ENCODE measurements at regions not wholly inside any gene's neighbourhood (a gene's known extent, or its start where the extent isn't known, plus 50 kb on each side); places are given as distances from the start of the nearest gene placed in this dataset.

- Histone ChIP-seq H4K20me1 (ENCODE audit: low read depth) (no peaks in the 10 kb centered on the region), H3K79me2 (ENCODE audit: low read depth) (no peaks in the 10 kb centered on the region), H3K9ac (no peak overlapping the region), H3K4me2 (peak overlapping the region; percentile 38), H3K4me3 (no peak overlapping the region), H2AFZ (replicated peaks) (peak overlapping the region; percentile 43), H3K27me3 (no peaks in the 10 kb centered on the region), H3K27ac (peak overlapping the region; percentile 71), H3F3A (ENCODE audit: low read depth) (peaks cover 25% of the 10 kb centered on the region), H3K36me3 (no peaks in the 10 kb centered on the region), H3K9me3 (ENCODE audit: low read depth) (no peaks in the 10 kb centered on the region), H3K4me1 (peaks cover 27% of the 10 kb centered on the region)
- H3K9me3 Mint-ChIP-seq = peaks cover 7% of the 10 kb centered on the region
- no peak for DNase-seq (ENCODE audit: low spot score)
- H3K27ac Mint-ChIP-seq = peak overlapping the region; percentile 43
- no peak overlapping the region for H3K4me3 Mint-ChIP-seq
- TF ChIP-seq EZH2 (IDR thresholded peaks at IDR 0.05) = no peak
- peaks cover 31% of the 10 kb centered on the region for H3K4me1 Mint-ChIP-seq
- H3K27me3 Mint-ChIP-seq (ENCODE audit: insufficient read depth, low read depth) = peaks cover 9% of the 10 kb centered on the region
- H3K36me3 Mint-ChIP-seq = no peaks in the 10 kb centered on the region
Observed at GRCh38 chr5:174167080-174167910, 121.8 kb downstream of the NSG2 start.

- Histone ChIP-seq H3K4me1 (peaks cover 16% of the 10 kb centered on the region), H3K79me2 (ENCODE audit: low read depth) (no peaks in the 10 kb centered on the region), H3K4me3 (no peak overlapping the region), H3K9ac (no peak overlapping the region), H4K20me1 (ENCODE audit: low read depth) (no peaks in the 10 kb centered on the region), H3F3A (ENCODE audit: low read depth) (peaks cover 12% of the 10 kb centered on the region), H3K27me3 (no peaks in the 10 kb centered on the region), H3K9me3 (ENCODE audit: low read depth) (no peaks in the 10 kb centered on the region), H3K4me2 (peak overlapping the region; percentile 4), H2AFZ (replicated peaks) (no peak overlapping the region), H3K27ac (no peak overlapping the region), H3K36me3 (no peaks in the 10 kb centered on the region)
- peak; percentile 91 for DNase-seq (ENCODE audit: low spot score)
- peak overlapping the region; percentile 98 for H3K27ac Mint-ChIP-seq
- H3K9me3 Mint-ChIP-seq = peaks cover 7% of the 10 kb centered on the region
- peaks cover 14% of the 10 kb centered on the region for H3K27me3 Mint-ChIP-seq (ENCODE audit: insufficient read depth, low read depth)
- peak overlapping the region; percentile 65 for H3K4me3 Mint-ChIP-seq
- no peaks in the 10 kb centered on the region for H3K36me3 Mint-ChIP-seq
- no peak for TF ChIP-seq EZH2phosphoT487 (IDR thresholded peaks at IDR 0.05)
- TF ChIP-seq, protein P1, sequence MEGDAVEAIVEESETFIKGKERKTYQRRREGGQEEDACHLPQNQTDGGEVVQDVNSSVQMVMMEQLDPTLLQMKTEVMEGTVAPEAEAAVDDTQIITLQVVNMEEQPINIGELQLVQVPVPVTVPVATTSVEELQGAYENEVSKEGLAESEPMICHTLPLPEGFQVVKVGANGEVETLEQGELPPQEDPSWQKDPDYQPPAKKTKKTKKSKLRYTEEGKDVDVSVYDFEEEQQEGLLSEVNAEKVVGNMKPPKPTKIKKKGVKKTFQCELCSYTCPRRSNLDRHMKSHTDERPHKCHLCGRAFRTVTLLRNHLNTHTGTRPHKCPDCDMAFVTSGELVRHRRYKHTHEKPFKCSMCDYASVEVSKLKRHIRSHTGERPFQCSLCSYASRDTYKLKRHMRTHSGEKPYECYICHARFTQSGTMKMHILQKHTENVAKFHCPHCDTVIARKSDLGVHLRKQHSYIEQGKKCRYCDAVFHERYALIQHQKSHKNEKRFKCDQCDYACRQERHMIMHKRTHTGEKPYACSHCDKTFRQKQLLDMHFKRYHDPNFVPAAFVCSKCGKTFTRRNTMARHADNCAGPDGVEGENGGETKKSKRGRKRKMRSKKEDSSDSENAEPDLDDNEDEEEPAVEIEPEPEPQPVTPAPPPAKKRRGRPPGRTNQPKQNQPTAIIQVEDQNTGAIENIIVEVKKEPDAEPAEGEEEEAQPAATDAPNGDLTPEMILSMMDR (IDR thresholded peaks at IDR 0.05) = peak; percentile 17
- H3K4me1 Mint-ChIP-seq = peaks cover 36% of the 10 kb centered on the region
Observed at GRCh38 chr5:174172152-174172551, 126.6 kb downstream of the NSG2 start.

DNA sequence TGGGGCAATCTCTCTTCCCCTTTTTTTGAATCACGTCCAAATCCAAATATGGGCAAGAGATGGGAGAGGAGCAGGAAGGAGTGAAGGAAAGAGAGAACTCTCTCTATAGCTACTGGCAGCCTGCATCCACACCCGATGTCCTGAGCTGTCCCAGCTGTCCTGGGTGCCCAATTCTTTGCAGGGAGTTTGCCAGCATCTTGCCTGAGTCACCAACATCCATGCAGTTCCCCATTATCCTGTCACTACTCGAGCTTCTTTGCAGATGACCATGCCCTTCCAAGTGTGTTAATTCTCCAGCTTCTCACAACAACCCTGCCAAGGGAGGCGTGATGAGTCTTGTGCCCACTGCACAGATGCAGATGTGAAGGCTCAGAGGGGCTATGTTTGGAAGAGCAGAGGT, 127.1 kb downstream of the NSG2 start:
- H3K36me3 Mint-ChIP-seq = no peaks in the 10 kb centered on the region
- H3K27me3 Mint-ChIP-seq (ENCODE audit: insufficient read depth, low read depth) = peaks cover 14% of the 10 kb centered on the region
- H3K4me1 Mint-ChIP-seq = peaks cover 32% of the 10 kb centered on the region
- Histone ChIP-seq H4K20me1 (ENCODE audit: low read depth) (no peaks in the 10 kb centered on the region), H3F3A (ENCODE audit: low read depth) (peaks cover 9% of the 10 kb centered on the region), H3K4me3 (no peak overlapping the region), H3K36me3 (no peaks in the 10 kb centered on the region), H3K9ac (no peak overlapping the region), H3K4me1 (peaks cover 12% of the 10 kb centered on the region), H3K27me3 (no peaks in the 10 kb centered on the region), H3K79me2 (ENCODE audit: low read depth) (no peaks in the 10 kb centered on the region), H2AFZ (replicated peaks) (no peak overlapping the region), H3K9me3 (ENCODE audit: low read depth) (no peaks in the 10 kb centered on the region), H3K27ac (no peak overlapping the region), H3K4me2 (no peak overlapping the region)
- no peak for DNase-seq (ENCODE audit: low spot score)
- peaks cover 7% of the 10 kb centered on the region for H3K9me3 Mint-ChIP-seq
- H3K27ac Mint-ChIP-seq = peak overlapping the region; percentile 98
- H3K4me3 Mint-ChIP-seq = peak overlapping the region; percentile 65
- TF ChIP-seq EZH2 (IDR thresholded peaks at IDR 0.05) (no peak), EZH2phosphoT487 (IDR thresholded peaks at IDR 0.05) (no peak)
- TF ChIP-seq, protein P1 (IDR thresholded peaks at IDR 0.05) = no peak

- no peaks in the 10 kb centered on the region for H3K9me3 ChIP-seq (ENCODE audit: low read depth)
- TF ChIP-seq EZH2phosphoT487 (IDR thresholded peaks at IDR 0.05) = no peak
- no peak for TF ChIP-seq EZH2 (IDR thresholded peaks at IDR 0.05)
- TF ChIP-seq, protein P1 (IDR thresholded peaks at IDR 0.05) = no peak
- peaks cover 12% of the 10 kb centered on the region for H3K4me1 ChIP-seq
- no peak overlapping the region for H3K9ac ChIP-seq
- no peak overlapping the region for H3K4me3 Mint-ChIP-seq
- no peaks in the 10 kb centered on the region for H3K36me3 ChIP-seq
- no peak overlapping the region for H3K27ac ChIP-seq
- H3K4me1 Mint-ChIP-seq = peaks cover 32% of the 10 kb centered on the region
- peaks cover 18% of the 10 kb centered on the region for H3K27me3 Mint-ChIP-seq (ENCODE audit: insufficient read depth, low read depth)
- H3K27me3 ChIP-seq = no peaks in the 10 kb centered on the region
- no peak overlapping the region for H2AFZ ChIP-seq (replicated peaks)
- no peak overlapping the region for H3K4me3 ChIP-seq
- no peaks in the 10 kb centered on the region for H3K79me2 ChIP-seq (ENCODE audit: low read depth)
- H3K36me3 Mint-ChIP-seq = no peaks in the 10 kb centered on the region
- H4K20me1 ChIP-seq (ENCODE audit: low read depth) = no peaks in the 10 kb centered on the region
- peak overlapping the region; percentile 77 for H3K27ac Mint-ChIP-seq
- no peak for DNase-seq (ENCODE audit: low spot score)
- H3F3A ChIP-seq (ENCODE audit: low read depth) = peaks cover 9% of the 10 kb centered on the region
- H3K4me2 ChIP-seq = no peak overlapping the region
- H3K9me3 Mint-ChIP-seq = peaks cover 4% of the 10 kb centered on the region
Observed at GRCh38 chr5:174173766-174174165, 128.3 kb downstream of the NSG2 start.

All from neural progenitor cell (in vitro differentiated cells).